Left forelimb (tissue), 1 donor: ENCODE measurements at regions not wholly inside any gene's neighbourhood (a gene's known extent, or its start where the extent isn't known, plus 50 kb on each side); places are given as distances from the start of the nearest gene placed in this dataset.
"Not testable (repeated sequence)": the region's sequence is repeated elsewhere in the genome, so short reads cannot be mapped to it uniquely, and the experiment has no call there.

Source experiments
- DNase-seq: peaks from one replicate; pipeline ENCODE4 v3.0.0-alpha.2; 2018; ENCODE audit warnings: low spot score

DNA sequence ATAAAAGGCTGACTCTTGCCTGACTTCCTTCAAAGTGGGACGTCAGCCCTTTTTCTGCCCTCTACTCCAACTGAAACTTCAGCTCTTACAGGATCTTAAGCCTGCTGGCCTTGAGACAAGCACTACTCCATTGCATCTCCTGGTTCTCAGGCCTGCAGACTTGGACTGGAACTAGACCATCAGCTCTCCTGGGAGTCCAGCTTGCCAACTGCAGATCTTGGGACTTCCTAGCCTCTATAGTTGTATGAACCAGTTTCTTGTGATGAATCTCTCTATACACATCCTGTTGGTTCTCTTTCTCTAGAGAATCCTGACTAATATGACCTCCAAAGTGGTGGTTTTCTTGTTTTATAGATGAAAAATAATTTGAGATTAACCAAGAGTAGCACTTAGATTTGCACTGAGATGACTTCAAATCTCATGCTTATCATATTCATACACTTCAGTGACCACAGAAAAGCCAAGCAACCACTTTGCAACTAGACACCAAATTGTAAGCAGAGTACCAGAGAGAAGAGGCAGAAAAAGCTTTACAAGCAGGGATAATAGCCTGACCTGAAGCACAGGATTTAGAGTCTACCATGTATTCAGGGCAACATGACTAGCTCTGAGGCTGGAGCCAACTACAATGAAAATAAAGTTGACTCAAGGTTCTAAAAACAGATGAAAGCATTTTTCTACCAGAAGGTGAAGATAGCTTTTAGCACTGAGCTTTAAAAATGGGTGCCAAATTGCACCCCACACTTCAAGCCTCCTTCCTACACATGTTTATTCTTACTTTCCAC, 661.3 kb upstream of the USP24 start:
- no peak for DNase-seq

GRCh38 chr1:55870106-55870505, 654.9 kb upstream of the USP24 start:
- no peak for DNase-seq

GRCh38 chr1:55869065-55869464, 653.9 kb upstream of the USP24 start:
- DNase-seq = no peak

DNA sequence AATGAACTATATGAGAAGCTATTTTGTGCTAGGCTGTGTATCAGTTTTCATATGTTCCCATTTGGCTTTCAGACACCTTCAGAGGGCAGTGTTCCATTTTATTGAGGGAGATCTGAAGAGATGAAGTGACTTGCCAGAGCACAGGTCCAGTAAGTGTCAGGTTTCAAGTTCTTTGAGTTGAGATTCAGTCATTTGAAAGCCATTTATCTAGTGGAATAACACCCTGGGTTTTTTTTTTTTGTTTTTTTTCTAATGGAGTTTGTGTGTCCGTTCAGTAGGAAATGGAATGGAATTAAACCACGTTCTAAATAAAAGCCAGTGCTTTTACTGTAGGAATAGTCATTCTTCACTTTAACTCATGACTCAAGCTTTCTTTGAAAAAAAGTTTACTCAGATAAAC, 652.9 kb upstream of the USP24 start:
- DNase-seq = no peak

- no peak for DNase-seq
Measured at GRCh38 chr1:55867304-55867843, 652.2 kb upstream of the USP24 start.

DNA sequence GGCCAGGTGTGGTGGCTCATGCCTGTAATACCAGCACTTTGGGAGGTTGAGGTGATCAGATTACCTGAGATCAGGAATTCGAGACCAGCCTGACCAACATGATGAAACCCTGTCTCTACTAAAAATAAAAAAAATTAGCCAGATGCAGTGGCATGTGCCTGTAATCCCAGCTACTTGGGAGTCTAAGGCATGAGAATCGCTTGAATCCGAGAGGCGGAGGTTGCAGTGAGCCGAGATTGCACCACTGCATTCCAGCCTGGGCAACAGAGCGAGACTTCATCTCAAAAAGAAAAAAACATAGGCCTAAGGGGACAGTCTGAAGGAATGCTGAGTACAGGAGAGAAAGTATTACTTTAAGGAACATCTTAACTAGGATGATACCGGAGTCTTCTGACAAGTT, 650.6 kb upstream of the USP24 start:
- not testable (repeated sequence) for DNase-seq

DNA sequence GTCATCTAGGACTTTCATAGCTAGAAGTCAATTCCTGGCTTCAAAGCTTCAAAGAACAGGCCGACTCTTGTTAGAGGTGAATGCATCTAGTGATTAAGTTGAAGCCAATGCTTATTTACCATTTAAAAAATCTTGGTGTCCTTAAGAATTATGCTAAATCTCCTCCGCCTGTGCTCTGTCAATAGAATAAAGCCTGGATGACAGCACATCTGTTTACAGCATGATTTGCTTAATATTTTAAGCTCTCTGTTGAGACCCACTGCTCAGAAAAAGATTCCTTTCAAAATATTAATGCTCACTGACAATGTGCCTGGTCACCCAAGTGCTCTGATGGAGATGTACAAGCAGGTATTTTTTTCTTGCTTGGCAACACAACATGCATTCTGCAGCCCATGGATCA, 649.1 kb upstream of the USP24 start:
- DNase-seq = no peak

- no peak for DNase-seq
Measured at GRCh38 chr1:55861676-55862340, 646.6 kb upstream of the USP24 start.

DNA sequence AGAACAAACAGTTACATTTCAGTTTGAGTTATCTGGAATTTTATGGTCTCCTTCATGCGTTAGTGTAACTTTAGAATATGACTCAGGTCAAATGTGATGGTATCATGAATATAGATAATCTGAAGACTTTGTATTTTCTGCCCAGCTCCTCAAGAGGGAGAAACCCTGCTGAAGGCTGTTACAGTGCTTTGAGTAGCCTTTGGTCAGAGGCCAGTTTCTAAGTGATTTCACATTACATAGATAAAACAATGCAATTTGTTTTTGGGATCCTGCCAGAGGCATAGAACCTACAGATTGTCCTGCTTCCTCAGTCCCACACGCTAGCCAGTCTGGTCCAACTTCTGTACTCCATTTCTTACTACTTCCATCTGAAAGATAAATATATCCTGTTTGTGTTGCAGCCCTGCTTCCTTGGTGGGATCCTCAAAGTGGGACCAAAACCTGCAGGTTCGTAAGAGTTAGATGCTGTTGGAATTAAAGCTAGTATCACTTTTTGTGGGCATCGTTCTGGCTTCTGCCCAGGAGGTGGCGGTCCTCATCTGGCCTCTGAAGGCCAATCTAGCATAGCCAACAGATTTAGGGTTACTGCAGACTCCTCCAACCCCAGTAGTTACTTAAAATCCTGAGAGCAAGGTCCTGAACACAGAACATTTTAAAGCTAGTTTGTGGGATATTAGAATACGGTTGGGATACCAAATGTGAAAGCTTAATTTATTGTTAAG, 645.8 kb upstream of the USP24 start:
- DNase-seq = no peak

- no peak for DNase-seq
Measured at GRCh38 chr1:55860326-55860725, 645.2 kb upstream of the USP24 start.

- DNase-seq = no peak
Measured at GRCh38 chr1:55854911-55855310, 639.7 kb upstream of the USP24 start.

- no peak for DNase-seq
Measured at GRCh38 chr1:55848906-55849305, 633.7 kb upstream of the USP24 start.

DNA sequence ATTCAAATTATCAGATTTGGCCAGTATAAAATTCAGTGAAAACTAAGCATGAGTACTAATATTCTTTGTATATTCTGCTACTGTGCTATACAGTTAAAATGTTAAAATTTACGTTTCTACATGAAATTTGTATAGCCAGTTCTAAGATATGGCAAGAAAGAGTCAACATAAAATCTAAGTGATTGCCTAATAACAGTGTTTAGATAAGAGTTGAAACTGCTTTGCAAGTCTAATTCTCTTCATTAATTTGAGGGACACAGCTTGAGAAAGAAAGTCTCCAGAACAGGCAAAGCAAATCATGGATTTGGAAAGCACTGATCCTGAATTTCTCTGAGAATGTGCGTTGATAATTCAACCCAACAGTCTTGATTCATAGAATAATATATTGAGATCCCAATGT, 630.9 kb upstream of the USP24 start:
- DNase-seq = no peak

DNA sequence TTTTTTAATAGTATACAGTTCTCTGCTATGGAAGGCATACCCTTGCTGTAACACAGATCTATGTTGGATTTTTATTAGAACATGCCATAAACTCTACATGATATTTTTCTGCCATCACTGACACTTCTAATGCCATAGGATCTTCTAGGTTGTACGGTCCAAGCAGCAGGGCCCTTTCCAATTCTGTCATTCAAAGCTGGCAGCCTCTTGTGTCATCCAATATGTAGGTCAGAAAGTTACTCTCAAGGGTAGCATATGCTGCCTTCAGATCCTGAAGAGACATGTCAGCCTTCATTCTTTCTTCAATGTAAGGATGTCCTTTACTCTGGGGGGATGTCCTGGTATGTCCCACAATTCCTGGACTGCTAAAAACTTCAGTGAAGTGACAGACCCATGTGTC, 629.2 kb upstream of the USP24 start:
- no peak for DNase-seq

DNA sequence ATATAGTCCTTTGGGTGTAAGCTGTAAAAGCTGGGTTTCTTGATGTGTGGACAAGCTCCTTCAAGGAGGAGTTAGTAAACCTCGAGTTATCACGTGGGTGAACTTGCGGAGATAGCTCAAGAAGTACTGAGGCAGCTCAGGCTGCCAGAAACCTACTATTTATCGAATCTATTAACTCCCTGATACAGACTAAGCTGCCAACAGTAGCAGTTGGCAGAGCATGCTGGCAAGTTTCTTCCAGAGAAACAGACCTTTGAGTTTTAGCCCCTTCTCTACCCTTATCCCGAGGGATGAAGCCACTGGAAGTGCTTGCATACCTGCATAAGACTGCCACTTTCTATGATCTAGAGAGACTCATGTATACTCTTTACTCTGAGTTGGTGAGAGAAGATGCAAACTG, 624.5 kb upstream of the USP24 start:
- DNase-seq = no peak

- no peak for DNase-seq
Measured at GRCh38 chr1:55839221-55839620, 624.1 kb upstream of the USP24 start.

GRCh38 chr1:55836086-55836485, 620.9 kb upstream of the USP24 start:
- no peak for DNase-seq

DNA sequence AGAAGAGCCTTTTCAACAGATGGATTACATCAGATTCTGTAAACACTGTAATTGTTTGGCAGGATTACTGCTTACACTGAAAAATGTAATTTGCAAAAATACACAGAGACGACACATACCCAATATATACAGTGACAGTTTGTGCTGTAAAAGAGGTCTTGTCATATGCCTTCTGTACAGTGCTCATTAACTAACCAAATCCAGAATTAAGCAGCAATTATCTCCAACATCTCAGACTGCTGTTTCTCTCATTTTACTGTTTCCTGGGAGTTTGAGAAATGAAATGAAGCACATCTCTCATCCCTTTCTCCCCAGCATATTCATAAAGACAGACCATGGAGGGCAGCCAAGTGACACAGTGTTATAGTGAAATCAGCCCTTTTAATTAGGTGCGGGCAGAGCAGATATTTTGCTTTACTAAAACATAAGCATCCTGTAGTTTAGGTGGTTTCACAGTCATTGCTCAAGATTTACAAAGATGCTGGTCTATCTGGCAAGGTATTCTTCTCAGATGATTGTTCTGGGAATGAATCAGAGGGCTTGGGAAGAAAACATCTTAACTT, 618.4 kb upstream of the USP24 start:
- DNase-seq = no peak

- DNase-seq = no peak
Measured at GRCh38 chr1:55831759-55832158, 616.6 kb upstream of the USP24 start.

DNA sequence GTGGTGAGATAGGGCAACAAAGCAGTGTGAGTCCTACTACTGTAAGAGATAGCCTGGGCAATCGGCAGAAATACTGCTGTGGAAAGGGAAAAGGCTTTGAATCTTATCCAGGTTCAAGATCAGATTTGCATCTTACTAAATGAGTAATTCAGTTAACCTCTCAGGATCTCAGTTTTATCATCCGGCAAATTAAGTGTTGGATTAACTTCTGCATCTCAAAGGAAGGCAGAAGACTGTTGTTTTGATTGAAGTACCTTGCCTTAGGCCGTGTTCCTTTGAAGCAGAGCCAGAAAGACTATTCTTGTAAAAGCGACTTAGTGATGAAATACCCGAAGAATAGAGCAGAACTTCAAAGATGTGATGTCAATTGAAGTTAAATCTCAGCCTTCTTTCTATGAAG, 612.9 kb upstream of the USP24 start:
- no peak for DNase-seq

DNA sequence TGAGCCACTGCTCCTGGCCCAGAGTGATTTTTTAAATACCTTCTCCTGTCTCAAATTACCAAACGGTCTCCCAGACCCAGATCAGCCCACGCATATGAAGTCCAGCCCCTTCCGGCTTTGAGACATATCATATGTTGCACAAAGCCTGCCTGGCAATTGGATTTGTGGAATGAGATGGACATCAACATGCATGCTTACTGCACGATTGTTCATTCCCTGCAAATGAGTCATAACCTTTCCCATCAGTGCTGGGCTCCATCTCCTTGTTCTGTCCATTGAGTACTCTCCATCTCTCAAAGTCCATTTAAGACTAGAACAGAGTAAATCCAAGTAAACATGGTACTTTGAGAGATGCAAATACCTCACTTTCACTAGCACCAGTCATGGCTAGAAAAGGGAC, 612.2 kb upstream of the USP24 start:
- no peak for DNase-seq

- no peak for DNase-seq
Measured at GRCh38 chr1:55826381-55827080, 611.4 kb upstream of the USP24 start.
